SK-N-MC (cell line): ENCODE measurements at regions not wholly inside any gene's neighbourhood (a gene's known extent, or its start where the extent isn't known, plus 50 kb on each side); places are given as distances from the start of the nearest gene placed in this dataset.

Source experiments
- EZH2 ChIP-seq: fragments of 200-600 bp; sonication (generic); IDR thresholded peaks from one replicate; pipeline ENCODE4 v1.6.1; 2017; ENCODE audit warnings: antibody characterized with exemption
- POLR2AphosphoS5 ChIP-seq: IDR thresholded peaks from 2 replicates; pipeline ENCODE4 v1.6.1; 2012; ENCODE audit warnings: mild to moderate bottlenecking, low read depth, low read length, borderline replicate concordance

GRCh38 chr3:127064391-127065137, 81.6 kb downstream of the PLXNA1 start:
- no peak for TF ChIP-seq POLR2AphosphoS5
- no peak for TF ChIP-seq EZH2
